BJ (cell line): ENCODE measurements at regions not wholly inside any gene's neighbourhood (a gene's known extent, or its start where the extent isn't known, plus 50 kb on each side); places are given as distances from the start of the nearest gene placed in this dataset.

ENCODE experiments used
- CTCF ChIA-PET: fragments of 350-600 bp; formaldehyde crosslinking; extraction: SDS; loops from one replicate; lab custom pipeline; 2021; ENCODE audit warnings: antibody characterized with exemption, inconsistent platforms; lab: Yijun Ruan, JAX
- POLR2A ChIA-PET: fragments of 300-600 bp; sonication (Branson Sonifier 250); formaldehyde crosslinking; extraction: SDS; loops from one replicate; lab custom pipeline; 2021; ENCODE audit warnings: antibody characterized with exemption; lab: Charles Lee
- DNase-seq: peaks from one replicate; pipeline ENCODE4 v3.0.0-alpha.2; 2011; ENCODE audit warnings: low read depth
- H3K27me3 ChIP-seq: 2 replicates; pipeline ENCODE4 v1.6.0; 2011; ENCODE audit warnings: low read length; ENCODE audit not compliant: control insufficient read depth, insufficient read depth
- H3K36me3 ChIP-seq: 2 replicates; pipeline ENCODE4 v1.5.1; 2011; ENCODE audit warnings: low read length; ENCODE audit not compliant: control insufficient read depth, insufficient read depth
- H3K4me3 ChIP-seq: 2 replicates; pipeline ENCODE4 v1.5.1; 2011; ENCODE audit warnings: low read depth, mild to moderate bottlenecking, control low read depth, low read length
- TF ChIP-seq, protein P1 (sequence below): IDR thresholded peaks from 2 replicates; pipeline ENCODE4 v1.5.1; 2011; ENCODE audit warnings: low read depth, mild to moderate bottlenecking, control low read depth, inconsistent platforms, low read length, moderate library complexity; ENCODE audit not compliant: insufficient read depth

DNA sequence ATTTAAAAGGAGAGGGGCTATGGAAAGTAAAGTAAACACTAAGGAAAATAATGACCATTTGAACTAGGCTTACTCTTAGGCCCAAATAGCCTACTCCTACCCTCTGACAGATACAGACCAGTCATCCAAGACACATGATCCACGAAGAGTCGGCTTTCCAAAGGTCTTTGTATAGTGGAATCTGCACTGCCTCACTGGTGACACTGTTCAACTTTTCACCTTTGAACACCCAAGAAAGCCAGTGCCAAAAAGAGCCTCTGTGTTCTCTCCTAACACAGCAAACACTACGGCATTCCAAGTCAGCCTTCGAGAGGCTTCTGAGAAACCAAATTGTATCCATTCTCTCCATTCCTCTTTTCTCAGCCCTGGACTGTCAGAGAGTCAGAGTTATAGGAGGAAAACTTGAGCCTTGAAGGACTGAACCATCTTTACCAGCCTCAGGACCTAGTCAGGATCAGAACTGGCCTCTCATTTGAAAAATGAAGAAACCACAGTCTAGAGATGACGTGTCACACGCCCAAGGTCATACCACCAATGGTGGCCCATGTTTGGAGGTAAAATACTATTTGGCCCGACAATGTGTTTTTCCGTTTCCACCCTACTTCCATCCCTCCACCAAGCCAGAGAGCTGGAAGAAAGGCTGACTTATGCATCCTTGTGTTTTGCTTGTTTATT, 267.4 kb upstream of the ACVR2A start:
- Histone ChIP-seq H3K27me3 (no peaks in the 10 kb centered on the region), H3K36me3 (no peaks in the 10 kb centered on the region), H3K4me3 (no peak overlapping the region)
- TF ChIP-seq, protein P1, sequence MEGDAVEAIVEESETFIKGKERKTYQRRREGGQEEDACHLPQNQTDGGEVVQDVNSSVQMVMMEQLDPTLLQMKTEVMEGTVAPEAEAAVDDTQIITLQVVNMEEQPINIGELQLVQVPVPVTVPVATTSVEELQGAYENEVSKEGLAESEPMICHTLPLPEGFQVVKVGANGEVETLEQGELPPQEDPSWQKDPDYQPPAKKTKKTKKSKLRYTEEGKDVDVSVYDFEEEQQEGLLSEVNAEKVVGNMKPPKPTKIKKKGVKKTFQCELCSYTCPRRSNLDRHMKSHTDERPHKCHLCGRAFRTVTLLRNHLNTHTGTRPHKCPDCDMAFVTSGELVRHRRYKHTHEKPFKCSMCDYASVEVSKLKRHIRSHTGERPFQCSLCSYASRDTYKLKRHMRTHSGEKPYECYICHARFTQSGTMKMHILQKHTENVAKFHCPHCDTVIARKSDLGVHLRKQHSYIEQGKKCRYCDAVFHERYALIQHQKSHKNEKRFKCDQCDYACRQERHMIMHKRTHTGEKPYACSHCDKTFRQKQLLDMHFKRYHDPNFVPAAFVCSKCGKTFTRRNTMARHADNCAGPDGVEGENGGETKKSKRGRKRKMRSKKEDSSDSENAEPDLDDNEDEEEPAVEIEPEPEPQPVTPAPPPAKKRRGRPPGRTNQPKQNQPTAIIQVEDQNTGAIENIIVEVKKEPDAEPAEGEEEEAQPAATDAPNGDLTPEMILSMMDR: no peak
- POLR2A ChIA-PET: no interaction called here
- CTCF ChIA-PET: interaction anchor here (0.5 kb wide), 1 partner anchor 174 kb away, joined by 3 read pairs; no protein-coding TSS in a partner anchor
- no peak for DNase-seq

DNA sequence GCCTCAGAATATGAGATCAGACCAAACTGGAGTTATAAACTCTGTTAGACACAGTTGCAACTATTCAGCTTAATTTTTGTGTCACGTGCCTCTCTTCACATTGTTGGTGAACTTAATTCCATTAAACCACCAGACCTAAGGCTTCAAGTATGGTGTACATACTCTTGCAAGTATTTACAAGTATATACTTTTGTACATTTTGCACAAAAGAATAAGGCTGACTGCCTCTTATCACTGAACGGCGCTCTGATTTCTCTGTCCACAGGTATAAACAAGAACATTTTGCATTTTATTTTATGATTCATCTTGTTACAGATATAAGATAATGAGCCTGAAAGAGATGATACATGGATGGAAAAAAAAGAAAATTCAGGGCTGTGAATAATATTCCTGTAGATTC, 269.7 kb upstream of the ACVR2A start:
- CTCF ChIA-PET: no interaction called here
- no peaks in the 10 kb centered on the region for H3K27me3 ChIP-seq

DNA sequence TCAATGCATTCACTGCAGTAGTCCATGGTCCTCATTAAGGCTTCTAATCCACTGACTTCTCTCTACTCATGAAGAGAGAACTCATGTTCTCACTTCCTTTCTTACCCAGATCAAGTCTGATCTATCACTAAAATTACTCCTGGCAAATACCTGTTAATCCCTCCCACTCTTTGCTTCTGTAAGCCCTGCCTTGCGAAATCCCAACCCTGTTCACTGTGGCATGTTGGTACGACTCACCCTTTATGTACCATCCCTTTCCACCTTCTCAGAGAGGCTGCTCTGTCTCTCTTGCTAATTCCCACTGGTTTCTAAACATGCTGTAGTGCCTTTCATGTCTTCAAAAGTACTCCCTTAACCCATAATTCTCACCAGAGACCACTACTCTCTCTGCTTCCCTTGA, 272.2 kb upstream of the ACVR2A start:
- ChIA-PET CTCF (no interaction called here), POLR2A (no interaction called here)
- no peak overlapping the region for H3K4me3 ChIP-seq
- H3K27me3 ChIP-seq: no peaks in the 10 kb centered on the region
- TF ChIP-seq, protein P1: no peak
- H3K36me3 ChIP-seq: no peaks in the 10 kb centered on the region
- DNase-seq: no peak

More for the DNA sequence above, 269.7 kb upstream of the ACVR2A start:
- TF ChIP-seq, protein P1: no peak
- DNase-seq: no peak
- H3K36me3 ChIP-seq: no peaks in the 10 kb centered on the region
- POLR2A ChIA-PET: no interaction called here
- no peak overlapping the region for H3K4me3 ChIP-seq

DNA sequence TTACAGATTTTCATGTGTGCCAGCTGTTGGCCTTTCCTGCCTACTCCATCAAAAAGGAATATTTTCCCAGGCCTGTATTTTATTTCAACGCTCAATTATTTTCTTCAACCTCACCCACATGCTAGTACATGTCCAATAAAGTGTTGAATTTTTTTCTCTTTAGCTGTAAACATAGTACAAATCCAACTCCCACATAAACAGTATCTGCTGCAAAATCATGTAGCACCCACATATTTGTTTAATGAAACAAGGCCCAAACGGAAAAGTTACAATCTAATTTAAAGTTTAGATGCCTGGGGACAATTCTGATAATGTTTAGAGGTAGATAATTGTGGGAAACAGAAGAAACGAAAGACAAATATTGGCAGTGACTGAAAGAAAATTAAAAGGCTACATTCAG, 275.4 kb upstream of the ACVR2A start:
- CTCF ChIA-PET: no interaction called here
- Histone ChIP-seq H3K36me3 (no peaks in the 10 kb centered on the region), H3K4me3 (no peak overlapping the region), H3K27me3 (no peaks in the 10 kb centered on the region)
- no peak for DNase-seq
- POLR2A ChIA-PET: no interaction called here
- TF ChIP-seq, protein P1: no peak

DNA sequence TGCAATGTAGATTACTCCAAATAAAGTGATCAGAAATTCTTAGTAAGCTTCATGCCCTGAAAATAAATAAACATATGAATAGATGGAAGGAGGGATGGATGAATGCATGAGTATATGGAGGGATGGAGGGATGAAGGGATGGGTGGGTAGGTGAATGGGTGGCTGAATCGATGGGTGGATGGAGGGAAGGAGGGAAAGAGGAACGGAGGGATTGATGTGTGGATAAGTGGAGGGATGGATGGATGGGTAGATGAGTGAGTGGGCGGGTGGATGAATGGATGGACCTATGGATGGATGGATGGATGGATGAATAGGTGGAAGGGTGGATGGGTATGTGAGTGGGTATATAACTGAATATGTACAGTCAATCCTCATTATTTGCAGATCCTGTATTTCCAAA, 276.7 kb upstream of the ACVR2A start:
- ChIA-PET CTCF (no interaction called here), POLR2A (no interaction called here)
- Histone ChIP-seq H3K4me3 (no peak overlapping the region), H3K36me3 (no peaks in the 10 kb centered on the region), H3K27me3 (no peaks in the 10 kb centered on the region)
- DNase-seq: no peak
- TF ChIP-seq, protein P1: no peak
